ENCODE measurements at regions not wholly inside any gene's neighbourhood (a gene's known extent, or its start where the extent isn't known, plus 50 kb on each side); places are given as distances from the start of the nearest gene placed in this dataset.

- Histone ChIP-seq H3K27ac (ENCODE audit: low read length) (no peak overlapping the region), H3F3A (ENCODE audit: insufficient read depth, low read length, poor library complexity, severe bottlenecking) (no peaks in the 10 kb centered on the region), H3K9ac (ENCODE audit: low read length) (no peak overlapping the region), H3K79me2 (replicated peaks; ENCODE audit: insufficient read depth, low read length) (no peaks in the 10 kb centered on the region), H3K36me3 (ENCODE audit: insufficient read depth, low read length) (no peaks in the 10 kb centered on the region), H3K9me3 (ENCODE audit: low read length) (no peaks in the 10 kb centered on the region), H3K27me3 (ENCODE audit: insufficient read depth, low read depth, low read length) (no peaks in the 10 kb centered on the region), H4K20me1 (ENCODE audit: insufficient read depth) (no peaks in the 10 kb centered on the region), H3K4me2 (ENCODE audit: low read length) (no peak overlapping the region), H3K4me3 (ENCODE audit: low read length) (no peak overlapping the region), H3K9me2 (ENCODE audit: insufficient read depth, low read length) (no peaks in the 10 kb centered on the region), H2AFZ (ENCODE audit: low read depth, low read length) (no peak overlapping the region)
- TF ChIP-seq EZH2 (IDR thresholded peaks at IDR 0.05; ENCODE audit: borderline replicate concordance, insufficient read depth, low read length, poor library complexity, severe bottlenecking) (no peak), REST (IDR thresholded peaks at IDR 0.05; ENCODE audit: borderline replicate concordance) (no peak), MXI1 (conservative IDR thresholded peaks at IDR 0.05; ENCODE audit: poor library complexity, severe bottlenecking) (no peak), POLR2AphosphoS5 (IDR thresholded peaks at IDR 0.05) (no peak), EP300 (conservative IDR thresholded peaks at IDR 0.05; ENCODE audit: poor library complexity, severe bottlenecking) (no peak), TAF1 (IDR thresholded peaks at IDR 0.05; ENCODE audit: low read depth) (no peak), RAD21 (conservative IDR thresholded peaks at IDR 0.05) (no peak), SMC3 (conservative IDR thresholded peaks at IDR 0.05; ENCODE audit: poor library complexity) (no peak)
- TF ChIP-seq, protein P1, sequence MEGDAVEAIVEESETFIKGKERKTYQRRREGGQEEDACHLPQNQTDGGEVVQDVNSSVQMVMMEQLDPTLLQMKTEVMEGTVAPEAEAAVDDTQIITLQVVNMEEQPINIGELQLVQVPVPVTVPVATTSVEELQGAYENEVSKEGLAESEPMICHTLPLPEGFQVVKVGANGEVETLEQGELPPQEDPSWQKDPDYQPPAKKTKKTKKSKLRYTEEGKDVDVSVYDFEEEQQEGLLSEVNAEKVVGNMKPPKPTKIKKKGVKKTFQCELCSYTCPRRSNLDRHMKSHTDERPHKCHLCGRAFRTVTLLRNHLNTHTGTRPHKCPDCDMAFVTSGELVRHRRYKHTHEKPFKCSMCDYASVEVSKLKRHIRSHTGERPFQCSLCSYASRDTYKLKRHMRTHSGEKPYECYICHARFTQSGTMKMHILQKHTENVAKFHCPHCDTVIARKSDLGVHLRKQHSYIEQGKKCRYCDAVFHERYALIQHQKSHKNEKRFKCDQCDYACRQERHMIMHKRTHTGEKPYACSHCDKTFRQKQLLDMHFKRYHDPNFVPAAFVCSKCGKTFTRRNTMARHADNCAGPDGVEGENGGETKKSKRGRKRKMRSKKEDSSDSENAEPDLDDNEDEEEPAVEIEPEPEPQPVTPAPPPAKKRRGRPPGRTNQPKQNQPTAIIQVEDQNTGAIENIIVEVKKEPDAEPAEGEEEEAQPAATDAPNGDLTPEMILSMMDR (IDR thresholded peaks at IDR 0.05; ENCODE audit: poor library complexity, severe bottlenecking): no peak
Measured at GRCh38 chr6:80548532-80548931, 442.1 kb downstream of the BCKDHB start.

DNA sequence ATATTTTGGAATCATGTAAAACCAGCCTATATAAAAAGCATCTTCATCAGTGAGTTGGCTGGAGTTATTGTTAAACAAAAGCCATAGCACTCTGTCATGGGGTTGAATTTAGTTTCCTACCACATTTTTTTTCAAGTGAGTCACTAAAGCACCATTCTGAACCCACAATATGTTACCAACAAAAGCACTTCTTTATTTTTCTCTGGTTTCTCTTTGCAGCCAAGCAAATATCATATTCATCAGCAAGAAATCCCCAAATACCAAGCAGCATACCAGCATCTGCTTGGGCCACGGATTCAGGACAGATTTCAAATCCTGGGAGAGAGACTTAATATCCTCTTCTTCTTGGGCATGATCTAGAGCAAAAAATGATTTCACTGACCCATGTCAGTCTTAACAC is 441.4 kb downstream of the BCKDHB start:
- Histone ChIP-seq H3K79me2 (replicated peaks; ENCODE audit: insufficient read depth, low read length) (no peaks in the 10 kb centered on the region), H3K36me3 (ENCODE audit: insufficient read depth, low read length) (no peaks in the 10 kb centered on the region), H3K27me3 (ENCODE audit: insufficient read depth, low read depth, low read length) (no peaks in the 10 kb centered on the region), H3K4me2 (ENCODE audit: low read length) (no peak overlapping the region), H3F3A (ENCODE audit: insufficient read depth, low read length, poor library complexity, severe bottlenecking) (no peaks in the 10 kb centered on the region), H4K20me1 (ENCODE audit: insufficient read depth) (no peaks in the 10 kb centered on the region), H3K9ac (ENCODE audit: low read length) (no peak overlapping the region), H2AFZ (ENCODE audit: low read depth, low read length) (no peak overlapping the region), H3K4me3 (ENCODE audit: low read length) (no peak overlapping the region), H3K9me3 (ENCODE audit: low read length) (no peaks in the 10 kb centered on the region), H3K27ac (ENCODE audit: low read length) (no peak overlapping the region), H3K9me2 (ENCODE audit: insufficient read depth, low read length) (no peaks in the 10 kb centered on the region)
- no peak for TF ChIP-seq EZH2 (IDR thresholded peaks at IDR 0.05; ENCODE audit: borderline replicate concordance, insufficient read depth, low read length, poor library complexity, severe bottlenecking)
- TF ChIP-seq, protein P1 (IDR thresholded peaks at IDR 0.05; ENCODE audit: poor library complexity, severe bottlenecking): no peak
- TF ChIP-seq TAF1 (IDR thresholded peaks at IDR 0.05; ENCODE audit: low read depth): no peak
- no peak for TF ChIP-seq POLR2AphosphoS5 (IDR thresholded peaks at IDR 0.05)
- no peak for TF ChIP-seq RAD21 (conservative IDR thresholded peaks at IDR 0.05)
- TF ChIP-seq EP300 (conservative IDR thresholded peaks at IDR 0.05; ENCODE audit: poor library complexity, severe bottlenecking): no peak
- TF ChIP-seq SMC3 (conservative IDR thresholded peaks at IDR 0.05; ENCODE audit: poor library complexity): no peak
- no peak for TF ChIP-seq REST (IDR thresholded peaks at IDR 0.05; ENCODE audit: borderline replicate concordance)
- TF ChIP-seq MXI1 (conservative IDR thresholded peaks at IDR 0.05; ENCODE audit: poor library complexity, severe bottlenecking): no peak
